ENCODE measurements at regions not wholly inside any gene's neighbourhood (a gene's known extent, or its start where the extent isn't known, plus 50 kb on each side); places are given as distances from the start of the nearest gene placed in this dataset.
A peak's percentile ranks its signal among the peaks of the same experiment; 100 is the strongest.

DNA sequence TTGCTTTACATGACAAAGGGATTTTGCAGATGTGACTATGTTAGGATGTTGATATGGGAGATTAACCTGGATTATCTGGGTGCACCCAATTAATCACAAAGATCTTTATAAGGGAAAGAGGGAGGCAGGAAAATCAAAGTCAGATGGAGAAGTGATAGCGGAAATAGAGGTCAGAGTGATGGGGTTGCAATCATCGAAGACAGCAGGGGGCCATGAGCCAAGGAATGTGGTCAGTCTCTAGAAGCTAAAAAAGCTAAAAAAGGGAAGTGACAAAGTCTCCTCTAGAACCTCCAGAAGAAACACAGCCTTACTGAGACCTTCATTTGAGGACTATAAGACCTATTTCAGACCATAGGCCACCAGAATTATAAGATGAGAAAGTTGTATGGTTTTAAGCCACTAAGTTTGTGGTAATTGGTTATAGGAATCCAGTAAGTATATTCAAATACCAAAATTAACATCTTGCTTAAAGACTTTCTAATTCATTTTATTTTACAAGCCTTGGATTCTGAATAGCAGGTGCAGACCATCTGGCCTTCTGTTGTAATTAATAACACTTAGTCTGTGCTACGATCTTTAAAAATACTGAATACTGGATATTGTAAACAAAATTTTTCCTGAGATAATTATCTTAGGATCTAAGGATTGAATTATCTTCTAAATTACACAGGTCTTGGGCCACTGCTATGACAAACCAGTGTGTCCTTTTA, 493.4 kb upstream of the PCDH20 start:
- no peak for ATAC-seq
- intact Hi-C loops (cut with DNase I) = no loop called here
- TF ChIP-seq CTCF (IDR thresholded peaks at IDR 0.05) = no peak
- H3K9me3 ChIP-seq = no peaks in the 10 kb centered on the region
- DNase-seq = no peak
- no peaks in the 10 kb centered on the region for H3K27me3 ChIP-seq
- H3K4me3 ChIP-seq = no peak overlapping the region
- no peak overlapping the region for H3K27ac ChIP-seq
- WGBS, 2 donors = 61 to 75% methylated on average over 3 of the region's 3 CpGs
- no peak for FAIRE-seq
- no peaks in the 10 kb centered on the region for H3K36me3 ChIP-seq
- H3K4me1 ChIP-seq = no peaks in the 10 kb centered on the region

- FAIRE-seq = peak; percentile 56
- no peak overlapping the region for H3K27ac ChIP-seq
- H3K27me3 ChIP-seq = no peaks in the 10 kb centered on the region
- intact Hi-C loops (cut with DNase I) = no loop called here
- WGBS, 2 donors = 55 to 77% methylated on average over 2 of the region's 2 CpGs
- no peak for DNase-seq
- ATAC-seq = no peak
- H3K4me3 ChIP-seq = no peak overlapping the region
- no peaks in the 10 kb centered on the region for H3K4me1 ChIP-seq
- no peak for TF ChIP-seq CTCF (IDR thresholded peaks at IDR 0.05)
- H3K36me3 ChIP-seq = no peaks in the 10 kb centered on the region
- no peaks in the 10 kb centered on the region for H3K9me3 ChIP-seq
Measured at GRCh38 chr13:61905054-61905453, 489.4 kb upstream of the PCDH20 start.

GRCh38 chr13:61901946-61902541, 486.4 kb upstream of the PCDH20 start:
- no peaks in the 10 kb centered on the region for H3K4me1 ChIP-seq
- H3K4me3 ChIP-seq = no peak overlapping the region
- no peaks in the 10 kb centered on the region for H3K36me3 ChIP-seq
- no peaks in the 10 kb centered on the region for H3K27me3 ChIP-seq
- no peak overlapping the region for H3K27ac ChIP-seq
- no peak for TF ChIP-seq CTCF (IDR thresholded peaks at IDR 0.05)
- FAIRE-seq = no peak
- DNase-seq = no peak
- ATAC-seq = no peak
- intact Hi-C loops (cut with DNase I) = no loop called here
- no peaks in the 10 kb centered on the region for H3K9me3 ChIP-seq

- Histone ChIP-seq H3K36me3 (no peaks in the 10 kb centered on the region), H3K9me3 (peaks cover 0 to 2% (median 0%) of the 10 kb centered on the region in 4 donors), H3K4me3 (no peak overlapping the region), H3K27ac (no peak overlapping the region), H3K27me3 (no peaks in the 10 kb centered on the region), H3K4me1 (no peaks in the 10 kb centered on the region)
- intact Hi-C loops (cut with DNase I) = no loop called here
- DNase-seq (no peak), FAIRE-seq (no peak), ATAC-seq (no peak)
- WGBS, 2 donors = 38 to 47% methylated on average over 3 of the region's 3 CpGs
- TF ChIP-seq CTCF (IDR thresholded peaks at IDR 0.05) = no peak
Measured at GRCh38 chr13:61900033-61900432, 484.4 kb upstream of the PCDH20 start.

DNA sequence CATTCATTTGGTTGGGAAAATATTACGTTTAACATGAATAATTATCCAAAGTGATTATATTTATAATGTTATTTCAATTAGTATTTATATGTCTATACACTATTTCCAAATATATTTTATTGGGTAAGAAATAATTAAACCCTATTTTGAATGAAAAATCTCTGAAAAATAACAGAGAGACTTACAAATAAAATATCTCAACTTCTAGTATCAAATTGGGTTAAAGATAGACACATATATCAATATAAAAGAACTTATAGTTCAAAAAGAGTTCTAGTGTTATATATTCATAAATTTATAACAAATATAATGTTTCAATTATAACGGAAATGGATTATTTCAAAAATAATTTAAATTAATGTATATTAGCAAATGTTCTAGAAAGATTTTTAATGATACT, 482.6 kb upstream of the PCDH20 start:
- no peak overlapping the region for H3K27ac ChIP-seq
- intact Hi-C loops (cut with DNase I) = no loop called here
- WGBS, 2 donors = 49 to 67% methylated on average over 2 of the region's 2 CpGs
- peaks cover 0 to 2% (median 0%) of the 10 kb centered on the region in 4 donors for H3K9me3 ChIP-seq
- no peaks in the 10 kb centered on the region for H3K4me1 ChIP-seq
- H3K4me3 ChIP-seq = no peak overlapping the region
- no peak for TF ChIP-seq CTCF (IDR thresholded peaks at IDR 0.05)
- H3K36me3 ChIP-seq = no peaks in the 10 kb centered on the region
- DNase-seq = no peak
- no peaks in the 10 kb centered on the region for H3K27me3 ChIP-seq
- FAIRE-seq = no peak
- no peak for ATAC-seq

Measured in pancreas (tissue), 10 donors.